A673 (cell line): ENCODE measurements at regions not wholly inside any gene's neighbourhood (a gene's known extent, or its start where the extent isn't known, plus 50 kb on each side); places are given as distances from the start of the nearest gene placed in this dataset.

Experiments
- EZH2 ChIP-seq: fragments of 200-600 bp; sonication (generic); IDR thresholded peaks from 2 replicates; pipeline ENCODE4 v1.6.1; 2017; ENCODE audit warnings: borderline replicate concordance, low read depth, mild to moderate bottlenecking, mixed read lengths, antibody characterized with exemption, low read length; ENCODE audit not compliant: poor library complexity, severe bottlenecking
- TF ChIP-seq, protein P1 (sequence below): fragments of 300-800, 200-600 bp; sonication (generic); conservative IDR thresholded peaks from 2 replicates; pipeline ENCODE4 v1.5.1; 2017; ENCODE audit warnings: low read depth, mild to moderate bottlenecking, antibody characterized with exemption, low read length, moderate library complexity, mixed read lengths

- TF ChIP-seq, protein P1, sequence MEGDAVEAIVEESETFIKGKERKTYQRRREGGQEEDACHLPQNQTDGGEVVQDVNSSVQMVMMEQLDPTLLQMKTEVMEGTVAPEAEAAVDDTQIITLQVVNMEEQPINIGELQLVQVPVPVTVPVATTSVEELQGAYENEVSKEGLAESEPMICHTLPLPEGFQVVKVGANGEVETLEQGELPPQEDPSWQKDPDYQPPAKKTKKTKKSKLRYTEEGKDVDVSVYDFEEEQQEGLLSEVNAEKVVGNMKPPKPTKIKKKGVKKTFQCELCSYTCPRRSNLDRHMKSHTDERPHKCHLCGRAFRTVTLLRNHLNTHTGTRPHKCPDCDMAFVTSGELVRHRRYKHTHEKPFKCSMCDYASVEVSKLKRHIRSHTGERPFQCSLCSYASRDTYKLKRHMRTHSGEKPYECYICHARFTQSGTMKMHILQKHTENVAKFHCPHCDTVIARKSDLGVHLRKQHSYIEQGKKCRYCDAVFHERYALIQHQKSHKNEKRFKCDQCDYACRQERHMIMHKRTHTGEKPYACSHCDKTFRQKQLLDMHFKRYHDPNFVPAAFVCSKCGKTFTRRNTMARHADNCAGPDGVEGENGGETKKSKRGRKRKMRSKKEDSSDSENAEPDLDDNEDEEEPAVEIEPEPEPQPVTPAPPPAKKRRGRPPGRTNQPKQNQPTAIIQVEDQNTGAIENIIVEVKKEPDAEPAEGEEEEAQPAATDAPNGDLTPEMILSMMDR: no peak
- no peak for TF ChIP-seq EZH2
Observed at GRCh38 chr15:29936353-29937049, 114.2 kb upstream of the TJP1 start.
